Nephron progenitor cell (in vitro differentiated cells): ENCODE measurements at regions not wholly inside any gene's neighbourhood (a gene's known extent, or its start where the extent isn't known, plus 50 kb on each side); places are given as distances from the start of the nearest gene placed in this dataset.

ENCODE experiments used
- DNase-seq: peaks from one replicate; pipeline ENCODE4 v3.0.0; 2021
- H3K27ac Mint-ChIP-seq: 2 replicates; pipeline ENCODE4 v1.8.0; 2021; ENCODE audit warnings: mild to moderate bottlenecking, moderate library complexity, mixed read lengths
- H3K27me3 Mint-ChIP-seq: 2 replicates; pipeline ENCODE4 v1.8.0; 2021; ENCODE audit warnings: mild to moderate bottlenecking, low read depth, mixed read lengths; ENCODE audit not compliant: poor library complexity
- H3K36me3 Mint-ChIP-seq: 2 replicates; pipeline ENCODE4 v1.8.0; 2021; ENCODE audit warnings: low read depth, mixed read lengths
- H3K4me1 Mint-ChIP-seq: 2 replicates; pipeline ENCODE4 v1.8.0; 2021; ENCODE audit warnings: mixed read lengths
- H3K4me3 Mint-ChIP-seq: 2 replicates; pipeline ENCODE4 v1.8.0; 2021; ENCODE audit warnings: mild to moderate bottlenecking, moderate library complexity, mixed read lengths
- H3K9me3 Mint-ChIP-seq: 2 replicates; pipeline ENCODE4 v1.8.0; 2021; ENCODE audit warnings: mild to moderate bottlenecking, moderate library complexity, mixed read lengths
- TF ChIP-seq, protein P1 (sequence below): fragments of 200-600 bp; sonication (generic); IDR thresholded peaks from 2 replicates; pipeline ENCODE4 v1.5.0; 2021; ENCODE audit warnings: antibody characterized with exemption

DNA sequence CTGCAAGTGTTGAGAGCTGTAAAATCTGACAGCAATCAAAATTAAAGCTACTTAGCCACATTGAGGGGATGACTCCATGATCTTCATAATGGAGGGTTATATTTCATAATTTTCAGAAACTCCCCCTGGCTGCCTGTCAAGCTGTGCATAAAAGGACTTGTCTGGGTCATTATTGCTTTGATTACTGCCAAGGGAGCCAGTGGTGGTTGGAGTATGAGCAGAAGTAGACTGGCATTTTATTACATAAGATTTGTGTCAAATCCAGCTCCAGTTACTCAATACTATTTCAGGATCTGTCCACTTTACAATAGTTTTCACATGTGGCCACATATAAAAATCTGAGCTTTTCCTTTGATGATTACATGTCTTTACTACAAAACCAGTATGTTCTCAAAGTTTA, 108.9 kb upstream of the SLC5A12 start:
- Mint-ChIP-seq H3K4me1 (no peaks in the 10 kb centered on the region), H3K4me3 (no peak overlapping the region), H3K27me3 (no peaks in the 10 kb centered on the region), H3K36me3 (no peaks in the 10 kb centered on the region), H3K27ac (no peak overlapping the region), H3K9me3 (no peaks in the 10 kb centered on the region)
- TF ChIP-seq, protein P1, sequence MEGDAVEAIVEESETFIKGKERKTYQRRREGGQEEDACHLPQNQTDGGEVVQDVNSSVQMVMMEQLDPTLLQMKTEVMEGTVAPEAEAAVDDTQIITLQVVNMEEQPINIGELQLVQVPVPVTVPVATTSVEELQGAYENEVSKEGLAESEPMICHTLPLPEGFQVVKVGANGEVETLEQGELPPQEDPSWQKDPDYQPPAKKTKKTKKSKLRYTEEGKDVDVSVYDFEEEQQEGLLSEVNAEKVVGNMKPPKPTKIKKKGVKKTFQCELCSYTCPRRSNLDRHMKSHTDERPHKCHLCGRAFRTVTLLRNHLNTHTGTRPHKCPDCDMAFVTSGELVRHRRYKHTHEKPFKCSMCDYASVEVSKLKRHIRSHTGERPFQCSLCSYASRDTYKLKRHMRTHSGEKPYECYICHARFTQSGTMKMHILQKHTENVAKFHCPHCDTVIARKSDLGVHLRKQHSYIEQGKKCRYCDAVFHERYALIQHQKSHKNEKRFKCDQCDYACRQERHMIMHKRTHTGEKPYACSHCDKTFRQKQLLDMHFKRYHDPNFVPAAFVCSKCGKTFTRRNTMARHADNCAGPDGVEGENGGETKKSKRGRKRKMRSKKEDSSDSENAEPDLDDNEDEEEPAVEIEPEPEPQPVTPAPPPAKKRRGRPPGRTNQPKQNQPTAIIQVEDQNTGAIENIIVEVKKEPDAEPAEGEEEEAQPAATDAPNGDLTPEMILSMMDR = no peak
- no peak for DNase-seq

DNA sequence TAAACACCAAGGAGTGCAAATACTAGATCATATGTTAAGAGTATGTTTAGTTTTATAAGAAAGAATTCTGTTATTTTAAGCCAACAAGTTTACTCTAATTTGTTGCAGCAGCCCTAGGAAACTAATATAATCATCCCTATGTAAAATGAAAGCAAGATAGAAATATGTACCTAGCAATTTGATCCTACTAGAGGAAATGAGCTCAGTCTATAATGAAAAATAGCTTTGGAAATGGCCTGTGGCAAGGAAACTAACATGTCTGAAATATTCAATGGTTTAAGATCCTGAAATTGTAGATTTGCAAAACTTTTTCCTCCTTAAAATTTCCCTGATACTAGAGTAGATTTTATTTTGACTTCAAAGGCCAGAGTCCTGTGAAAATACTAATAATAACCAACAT, 112.7 kb upstream of the SLC5A12 start:
- Mint-ChIP-seq H3K27me3 (no peaks in the 10 kb centered on the region), H3K27ac (no peak overlapping the region), H3K4me3 (no peak overlapping the region), H3K4me1 (no peaks in the 10 kb centered on the region), H3K36me3 (no peaks in the 10 kb centered on the region), H3K9me3 (no peaks in the 10 kb centered on the region)
- no peak for DNase-seq
- TF ChIP-seq, protein P1 = no peak

DNA sequence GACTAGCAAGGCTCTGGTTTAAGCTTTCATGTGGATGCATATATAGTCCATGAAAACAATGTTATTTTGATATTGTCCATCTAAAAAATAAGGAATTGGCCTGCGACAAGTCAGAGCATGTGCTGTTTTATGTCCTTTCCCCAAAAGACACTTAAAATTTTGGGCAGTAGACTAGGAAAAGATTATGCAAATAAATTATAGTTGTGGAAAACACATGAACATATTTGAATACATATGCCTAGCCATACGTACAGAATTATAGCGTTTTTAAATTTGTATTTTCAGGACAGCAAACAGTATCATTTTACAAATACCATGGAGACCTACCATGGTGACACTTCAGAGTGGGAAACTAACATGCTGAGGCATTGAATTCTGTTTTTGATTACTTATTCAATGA, 113.8 kb upstream of the SLC5A12 start:
- H3K27ac Mint-ChIP-seq = no peak overlapping the region
- no peaks in the 10 kb centered on the region for H3K4me1 Mint-ChIP-seq
- TF ChIP-seq, protein P1 = no peak
- H3K9me3 Mint-ChIP-seq = no peaks in the 10 kb centered on the region
- H3K4me3 Mint-ChIP-seq = no peak overlapping the region
- no peaks in the 10 kb centered on the region for H3K36me3 Mint-ChIP-seq
- DNase-seq = no peak
- no peaks in the 10 kb centered on the region for H3K27me3 Mint-ChIP-seq

DNA sequence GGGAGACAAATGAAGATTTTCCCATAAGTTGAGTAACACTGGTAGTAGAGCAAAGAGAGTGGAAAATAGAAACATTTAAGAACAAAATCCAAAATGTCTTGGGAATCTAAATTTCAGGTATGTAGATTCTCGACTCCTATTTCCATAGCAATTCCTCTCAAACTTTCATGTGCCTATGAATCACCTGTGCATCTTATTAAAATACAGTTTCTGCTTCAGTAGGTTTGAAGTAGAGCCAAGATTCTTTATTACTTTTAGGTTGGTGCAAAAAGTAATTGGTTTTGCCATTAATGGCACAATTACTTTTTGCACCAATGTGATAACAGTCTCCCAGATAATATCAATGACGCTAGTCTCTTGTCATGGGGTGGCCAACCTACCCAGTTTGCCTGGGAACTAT, 115.3 kb upstream of the SLC5A12 start:
- TF ChIP-seq, protein P1 = no peak
- no peak for DNase-seq
- no peaks in the 10 kb centered on the region for H3K4me1 Mint-ChIP-seq
- no peak overlapping the region for H3K27ac Mint-ChIP-seq
- no peaks in the 10 kb centered on the region for H3K9me3 Mint-ChIP-seq
- H3K27me3 Mint-ChIP-seq = no peaks in the 10 kb centered on the region
- H3K4me3 Mint-ChIP-seq = no peak overlapping the region
- H3K36me3 Mint-ChIP-seq = no peaks in the 10 kb centered on the region

DNA sequence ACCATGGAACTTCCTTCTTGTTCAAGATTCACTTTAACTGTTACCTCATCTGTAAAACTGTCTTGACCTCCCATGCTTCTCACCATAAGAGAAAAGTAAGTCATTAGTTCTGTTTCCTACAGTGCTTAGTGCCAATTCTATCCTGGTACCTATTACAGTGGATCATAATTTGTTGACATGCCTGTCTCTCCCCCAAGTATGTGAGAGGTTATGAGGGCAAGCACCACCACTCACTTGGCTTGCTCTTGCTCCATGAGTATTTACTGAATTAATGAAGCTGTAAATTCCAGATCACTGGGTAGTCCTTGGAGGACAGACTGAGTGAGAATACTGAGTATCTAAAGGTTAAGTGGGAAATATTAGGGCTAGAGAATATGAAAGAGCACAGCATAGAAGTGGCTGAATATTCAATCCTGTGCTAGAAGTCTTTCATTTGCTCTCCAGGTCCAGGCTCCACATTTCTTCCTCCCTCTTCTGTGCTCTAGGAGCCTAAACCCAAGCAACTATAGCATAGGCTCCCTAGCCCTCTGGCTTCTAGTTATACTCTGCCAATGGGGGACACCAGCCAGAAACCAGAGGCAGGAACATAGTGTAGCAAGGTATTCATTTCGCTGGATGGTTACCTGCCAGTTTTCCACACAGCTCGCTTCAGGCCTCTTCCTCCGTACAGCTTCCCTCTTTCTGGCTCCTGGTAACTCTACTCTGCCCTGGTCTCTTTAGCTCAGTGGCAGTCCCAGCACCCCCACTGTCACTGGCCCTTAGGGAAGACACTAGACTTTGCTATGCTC, 118.2 kb upstream of the SLC5A12 start:
- Mint-ChIP-seq H3K4me1 (no peaks in the 10 kb centered on the region), H3K27ac (peak overlapping the region; percentile 51), H3K27me3 (no peaks in the 10 kb centered on the region), H3K36me3 (no peaks in the 10 kb centered on the region), H3K9me3 (no peaks in the 10 kb centered on the region), H3K4me3 (no peak overlapping the region)
- TF ChIP-seq, protein P1 = no peak
- DNase-seq = no peak
